Duodenal mucosa (tissue), 2 donors: ENCODE measurements at regions not wholly inside any gene's neighbourhood (a gene's known extent, or its start where the extent isn't known, plus 50 kb on each side); places are given as distances from the start of the nearest gene placed in this dataset.
"Not testable (repeated sequence)": the region's sequence is repeated elsewhere in the genome, so short reads cannot be mapped to it uniquely, and the experiment has no call there.

Source experiments
- H3K27ac ChIP-seq: one replicate; pipeline ENCODE4 v1.7.0; 2013; ENCODE audit warnings: low read depth, low read length
- H3K27me3 ChIP-seq, 2 donors: one replicate each; pipeline ENCODE4 v1.7.0; 2013; ENCODE audit warnings: low read length in 2 of 2, control low read depth in 1 of 2; ENCODE audit not compliant: insufficient read depth in 2 of 2, control insufficient read depth in 1 of 2
- H3K36me3 ChIP-seq, 2 donors: one replicate each; pipeline ENCODE4 v1.7.0; 2013; ENCODE audit warnings: low read length in 2 of 2, control low read depth in 1 of 2; ENCODE audit not compliant: insufficient read depth in 2 of 2, control insufficient read depth in 1 of 2
- H3K4me1 ChIP-seq, 2 donors: one replicate each; pipeline ENCODE4 v1.7.0; 2013; ENCODE audit warnings: low read length in 2 of 2, control low read depth in 1 of 2; ENCODE audit not compliant: insufficient read depth in 2 of 2, control insufficient read depth in 1 of 2
- H3K4me3 ChIP-seq, 2 donors: one replicate each; pipeline ENCODE4 v1.7.0; 2013; ENCODE audit warnings: low read length in 2 of 2, low read depth in 1 of 2
- H3K9ac ChIP-seq, 2 donors: one replicate each; pipeline ENCODE4 v1.7.0; 2013; ENCODE audit warnings: low read length in 2 of 2, low read depth in 1 of 2
- H3K9me3 ChIP-seq, 2 donors: one replicate each; pipeline ENCODE4 v1.7.0; 2013; ENCODE audit warnings: low read length in 2 of 2, control low read depth in 1 of 2; ENCODE audit not compliant: control insufficient read depth in 1 of 2

DNA sequence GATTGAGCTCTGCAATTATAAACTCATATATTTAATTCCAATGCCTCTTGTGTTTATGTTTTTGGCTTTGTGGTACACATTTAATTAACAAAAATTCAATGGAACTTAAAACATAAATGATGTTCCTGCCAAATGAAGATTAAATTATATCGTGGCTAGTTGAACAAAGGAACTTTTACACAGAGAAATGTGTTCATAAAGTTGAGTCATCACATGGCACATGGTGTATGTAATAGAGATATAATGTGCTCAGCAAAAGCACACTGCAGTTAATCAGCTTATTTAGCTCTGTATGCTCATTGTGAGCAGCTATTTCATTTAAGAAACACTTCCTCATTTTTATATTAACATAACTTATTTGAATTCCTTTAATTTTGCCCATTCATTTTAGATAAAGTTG is 1295.6 kb upstream of the CITED2 start:
- no peaks in the 10 kb centered on the region for H3K36me3 ChIP-seq
- no peak overlapping the region for H3K4me3 ChIP-seq
- H3K27me3 ChIP-seq: no peaks in the 10 kb centered on the region
- H3K27ac ChIP-seq: no peak overlapping the region
- H3K4me1 ChIP-seq: no peaks in the 10 kb centered on the region
- H3K9ac ChIP-seq: no peak overlapping the region
- H3K9me3 ChIP-seq: no peaks in the 10 kb centered on the region

GRCh38 chr6:140669321-140669720 is 1294.9 kb upstream of the CITED2 start:
- Histone ChIP-seq H3K9ac (no peak overlapping the region), H3K27ac (no peak overlapping the region), H3K4me3 (no peak overlapping the region), H3K9me3 (no peaks in the 10 kb centered on the region), H3K27me3 (no peaks in the 10 kb centered on the region), H3K36me3 (no peaks in the 10 kb centered on the region), H3K4me1 (no peaks in the 10 kb centered on the region)

- Histone ChIP-seq H3K9me3 (no peaks in the 10 kb centered on the region), H3K4me1 (no peaks in the 10 kb centered on the region), H3K27ac (no peak overlapping the region), H3K4me3 (no peak overlapping the region), H3K36me3 (no peaks in the 10 kb centered on the region), H3K27me3 (no peaks in the 10 kb centered on the region), H3K9ac (no peak overlapping the region)
Observed at GRCh38 chr6:140663772-140664171, 1289.3 kb upstream of the CITED2 start.

GRCh38 chr6:140663094-140663493 is 1288.6 kb upstream of the CITED2 start:
- no peaks in the 10 kb centered on the region for H3K9me3 ChIP-seq
- no peaks in the 10 kb centered on the region for H3K36me3 ChIP-seq
- H3K27me3 ChIP-seq: no peaks in the 10 kb centered on the region
- H3K4me3 ChIP-seq: no peak overlapping the region
- H3K27ac ChIP-seq: no peak overlapping the region
- H3K4me1 ChIP-seq: no peaks in the 10 kb centered on the region
- no peak overlapping the region for H3K9ac ChIP-seq

- H3K9ac ChIP-seq: no peak overlapping the region
- H3K27ac ChIP-seq: no peak overlapping the region
- no peaks in the 10 kb centered on the region for H3K9me3 ChIP-seq
- no peaks in the 10 kb centered on the region for H3K27me3 ChIP-seq
- H3K4me3 ChIP-seq: no peak overlapping the region
- H3K4me1 ChIP-seq: no peaks in the 10 kb centered on the region
- no peaks in the 10 kb centered on the region for H3K36me3 ChIP-seq
Observed at GRCh38 chr6:140661691-140662090, 1287.2 kb upstream of the CITED2 start.

- H3K9ac ChIP-seq: no peak overlapping the region
- no peaks in the 10 kb centered on the region for H3K27me3 ChIP-seq
- H3K4me1 ChIP-seq: no peaks in the 10 kb centered on the region
- H3K9me3 ChIP-seq: no peaks in the 10 kb centered on the region
- no peaks in the 10 kb centered on the region for H3K36me3 ChIP-seq
- H3K27ac ChIP-seq: no peak overlapping the region
- H3K4me3 ChIP-seq: no peak overlapping the region
Observed at GRCh38 chr6:140660295-140660694, 1285.8 kb upstream of the CITED2 start.

DNA sequence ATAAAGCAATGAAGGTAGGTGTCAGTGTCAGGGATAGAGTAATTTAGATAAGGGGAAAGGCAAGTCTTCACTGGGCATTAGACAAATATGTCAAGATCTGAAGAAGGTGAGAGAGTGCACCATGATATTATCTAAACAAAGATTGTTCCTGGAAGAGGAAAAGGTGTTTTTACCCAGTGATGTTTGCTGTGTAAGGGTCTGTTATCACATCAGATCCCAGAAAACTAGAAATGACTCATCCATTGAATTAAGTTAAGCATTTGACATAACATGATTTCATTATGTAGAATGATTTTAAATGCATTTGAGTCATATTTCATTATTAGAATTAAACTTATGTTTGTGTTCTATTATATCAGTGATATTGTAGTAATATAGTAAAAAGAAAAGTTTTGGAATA is 1279.5 kb upstream of the CITED2 start:
- Histone ChIP-seq H3K4me1 (no peaks in the 10 kb centered on the region), H3K4me3 (no peak overlapping the region), H3K27ac (no peak overlapping the region), H3K36me3 (no peaks in the 10 kb centered on the region), H3K9ac (no peak overlapping the region), H3K9me3 (no peaks in the 10 kb centered on the region), H3K27me3 (no peaks in the 10 kb centered on the region)

DNA sequence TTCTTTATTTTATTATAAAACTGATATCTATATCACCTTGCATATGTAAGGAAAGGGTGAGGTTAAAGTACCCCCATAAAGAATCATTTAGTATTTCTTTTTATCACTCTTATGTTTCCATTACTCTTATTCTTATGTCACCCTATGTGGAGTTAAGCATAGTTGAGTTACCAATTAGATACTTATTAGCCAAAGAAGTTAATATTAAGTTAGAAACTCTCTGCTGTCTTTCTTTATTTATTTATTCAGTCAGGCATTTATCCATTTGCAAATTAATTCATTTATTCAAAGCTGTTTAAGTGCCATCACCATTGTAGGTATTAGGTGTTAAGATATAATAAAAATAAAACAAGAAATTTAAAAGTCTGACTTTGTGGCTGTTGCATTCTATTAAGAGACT is 1279.1 kb upstream of the CITED2 start:
- Histone ChIP-seq H3K9me3 (no peaks in the 10 kb centered on the region), H3K27me3 (no peaks in the 10 kb centered on the region), H3K36me3 (no peaks in the 10 kb centered on the region), H3K4me1 (no peaks in the 10 kb centered on the region), H3K27ac (no peak overlapping the region), H3K9ac (no peak overlapping the region), H3K4me3 (no peak overlapping the region)

DNA sequence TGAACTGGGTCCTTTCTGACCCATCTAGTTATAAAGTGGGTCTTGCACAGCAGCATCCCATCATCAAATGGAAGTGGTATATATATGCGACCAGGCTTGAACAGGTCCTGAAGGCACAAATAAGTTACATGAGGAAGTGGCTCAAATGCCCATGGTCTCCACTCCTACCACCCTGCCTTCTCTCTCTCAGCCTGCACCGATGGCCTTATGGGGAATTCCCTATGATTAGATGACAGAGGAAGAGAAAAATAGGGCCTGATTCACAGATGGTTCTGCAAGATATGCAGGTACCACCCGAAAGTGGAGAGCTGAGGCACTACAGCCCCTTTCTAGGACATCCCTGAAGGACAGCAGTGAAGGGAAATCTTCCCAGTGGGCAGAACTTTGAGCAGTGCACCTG is 1275.1 kb upstream of the CITED2 start:
- H3K36me3 ChIP-seq, H3K27me3 ChIP-seq, H3K9ac ChIP-seq, H3K4me1 ChIP-seq, H3K27ac ChIP-seq, H3K4me3 ChIP-seq, H3K9me3 ChIP-seq: not testable (repeated sequence)

- H3K9me3 ChIP-seq, H3K4me3 ChIP-seq, H3K36me3 ChIP-seq, H3K27me3 ChIP-seq, H3K9ac ChIP-seq, H3K4me1 ChIP-seq, H3K27ac ChIP-seq: not testable (repeated sequence)
Observed at GRCh38 chr6:140647322-140647721, 1272.9 kb upstream of the CITED2 start.

DNA sequence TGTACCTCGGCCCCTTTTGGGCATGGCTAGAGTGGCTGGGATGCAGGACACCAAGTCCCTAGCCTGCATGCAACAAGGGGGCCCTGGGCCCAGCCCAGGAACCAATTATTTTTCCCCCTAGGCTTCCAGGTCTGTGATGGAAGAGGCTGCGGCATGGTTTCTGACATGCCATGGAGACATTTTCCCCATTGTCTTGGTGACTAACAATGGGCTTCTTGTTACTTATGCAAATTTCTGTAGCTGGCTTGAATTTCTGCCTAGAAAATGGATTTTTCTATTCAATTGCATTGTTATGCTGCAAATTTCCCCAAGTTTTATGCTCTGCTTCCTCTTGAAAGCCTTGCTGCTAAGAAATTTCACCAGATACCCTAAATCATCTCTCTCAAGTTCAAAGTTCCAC is 1269.6 kb upstream of the CITED2 start:
- no peaks in the 10 kb centered on the region for H3K36me3 ChIP-seq
- peaks cover 5 to 6% of the 10 kb centered on the region in 2 donors for H3K9me3 ChIP-seq
- H3K27me3 ChIP-seq: no peaks in the 10 kb centered on the region
- no peaks in the 10 kb centered on the region for H3K4me1 ChIP-seq
- no peak overlapping the region for H3K27ac ChIP-seq
- H3K4me3 ChIP-seq: no peak overlapping the region
- H3K9ac ChIP-seq: no peak overlapping the region
